GM19193 (cell line): ENCODE measurements at regions not wholly inside any gene's neighbourhood (a gene's known extent, or its start where the extent isn't known, plus 50 kb on each side); places are given as distances from the start of the nearest gene placed in this dataset.

Experiments used
- POLR2A ChIP-seq: IDR thresholded peaks from 4 replicates; pipeline ENCODE4 v1.6.1; 2011; ENCODE audit not compliant: insufficient read depth, insufficient read length; ENCODE audit errors: extremely low read depth

- TF ChIP-seq POLR2A, result no peak
Observed at GRCh38 chr10:107417446-107417845, 252.9 kb upstream of the SORCS1 start.

DNA sequence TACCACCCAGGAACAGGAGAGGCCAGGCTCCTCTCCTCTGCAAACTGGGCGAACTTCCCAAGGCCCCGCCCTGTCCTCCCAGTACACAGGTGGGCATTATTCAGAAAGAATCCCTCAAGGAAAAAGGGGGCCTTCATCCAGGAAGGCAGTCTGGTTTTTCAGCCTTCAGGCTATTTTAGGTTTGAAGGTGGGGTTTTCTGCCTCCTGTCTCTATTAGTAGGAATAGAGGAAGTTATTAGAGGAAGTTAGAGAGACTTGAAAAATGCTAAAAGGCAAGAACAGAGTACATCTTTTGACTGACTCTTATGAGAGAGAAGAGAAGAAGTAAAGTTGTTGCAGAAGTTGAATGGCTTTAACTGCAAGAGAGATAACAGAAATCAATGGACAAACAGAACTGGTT lies 250.9 kb upstream of the SORCS1 start:
- no peak for TF ChIP-seq POLR2A

GRCh38 chr10:107413971-107414370 lies 249.5 kb upstream of the SORCS1 start:
- TF ChIP-seq POLR2A, result no peak

GRCh38 chr10:107409522-107409921 lies 245.0 kb upstream of the SORCS1 start:
- no peak for TF ChIP-seq POLR2A

- TF ChIP-seq POLR2A, result no peak
Observed at GRCh38 chr10:107398115-107398514, 233.6 kb upstream of the SORCS1 start.

- no peak for TF ChIP-seq POLR2A
Observed at GRCh38 chr10:107391901-107392300, 227.4 kb upstream of the SORCS1 start.

- no peak for TF ChIP-seq POLR2A
Observed at GRCh38 chr10:107390563-107390962, 226.1 kb upstream of the SORCS1 start.

DNA sequence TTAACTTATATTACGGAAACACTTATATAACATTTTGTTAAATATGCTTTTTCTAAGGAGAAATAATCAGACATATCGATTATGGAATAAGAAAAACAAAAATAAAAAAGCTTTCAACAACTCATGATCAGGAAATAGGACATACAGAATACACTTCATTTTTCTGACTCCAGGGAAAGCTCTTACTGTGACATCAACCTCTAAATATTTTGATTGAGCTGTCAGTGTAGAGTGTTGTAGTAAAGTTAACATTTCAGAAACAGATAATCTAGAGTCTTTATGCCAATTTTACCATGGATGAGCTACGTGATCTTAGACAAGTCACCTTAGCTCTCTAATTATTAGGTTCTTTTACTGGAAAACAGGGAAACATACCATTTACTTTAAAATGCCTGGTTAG lies 218.9 kb upstream of the SORCS1 start:
- TF ChIP-seq POLR2A, result no peak

DNA sequence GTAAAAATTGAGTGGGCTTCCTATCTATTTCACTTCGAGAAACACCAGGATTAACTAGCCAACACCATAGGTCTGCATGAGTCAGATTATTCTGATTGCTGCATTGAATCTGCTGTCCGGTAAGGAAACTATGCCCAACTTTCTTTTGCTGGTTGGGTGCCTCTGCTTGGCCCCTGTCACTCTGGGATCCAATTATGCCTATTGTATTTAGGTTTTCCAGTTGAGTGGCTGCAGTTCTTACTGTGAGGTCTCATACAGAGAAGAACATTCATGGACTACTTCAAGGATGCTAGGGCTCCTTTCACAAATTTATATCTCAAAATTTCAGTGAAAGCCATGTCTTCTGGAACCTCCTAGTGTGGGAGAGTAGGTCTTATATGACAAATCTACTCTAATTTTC lies 215.1 kb upstream of the SORCS1 start:
- TF ChIP-seq POLR2A, result no peak

GRCh38 chr10:107371801-107372200 lies 207.3 kb upstream of the SORCS1 start:
- TF ChIP-seq POLR2A, result no peak

GRCh38 chr10:107364872-107365271 lies 200.4 kb upstream of the SORCS1 start:
- TF ChIP-seq POLR2A, result no peak

DNA sequence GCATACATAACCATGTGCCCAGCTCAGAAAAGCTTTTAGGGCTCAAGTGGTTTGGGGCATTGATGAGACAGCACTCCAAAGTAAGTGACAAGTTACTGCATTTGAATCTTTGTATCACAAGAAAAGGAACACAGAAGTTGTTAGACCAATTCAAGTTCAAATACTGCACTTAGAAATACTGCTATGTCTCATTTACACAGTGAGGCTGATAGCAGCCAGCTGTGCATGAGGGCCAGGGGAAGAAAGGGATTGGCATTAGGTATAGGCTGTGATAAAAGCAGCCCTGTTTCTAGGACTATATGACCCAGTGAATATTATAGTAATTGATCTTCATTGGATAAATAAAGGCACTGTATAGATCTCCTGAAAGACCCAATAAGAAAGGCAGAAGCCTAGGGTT lies 197.8 kb upstream of the SORCS1 start:
- no peak for TF ChIP-seq POLR2A

GRCh38 chr10:107357033-107357432 lies 192.5 kb upstream of the SORCS1 start:
- TF ChIP-seq POLR2A, result no peak

DNA sequence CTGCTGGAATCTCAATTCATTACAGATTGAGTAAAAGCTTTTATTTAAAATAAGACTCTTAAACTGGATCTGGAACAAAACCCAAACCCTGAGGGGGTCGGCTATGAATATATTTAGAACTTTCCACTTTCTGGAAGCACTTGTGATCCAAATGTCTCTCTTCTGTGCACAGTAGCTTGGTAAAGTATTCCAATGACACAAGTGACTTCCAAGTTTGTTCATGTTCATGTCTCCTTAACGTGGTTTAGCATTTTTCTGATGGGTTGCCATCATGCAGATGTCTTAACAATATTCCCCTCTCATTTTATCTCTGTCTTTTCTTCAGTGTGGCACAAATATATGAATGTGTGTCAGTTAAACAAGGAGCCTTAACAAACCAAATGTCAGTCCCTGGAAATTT lies 191.9 kb upstream of the SORCS1 start:
- TF ChIP-seq POLR2A, result no peak

GRCh38 chr10:107342711-107343110 lies 178.2 kb upstream of the SORCS1 start:
- TF ChIP-seq POLR2A, result no peak

- no peak for TF ChIP-seq POLR2A
Observed at GRCh38 chr10:107341281-107341680, 176.8 kb upstream of the SORCS1 start.

- no peak for TF ChIP-seq POLR2A
Observed at GRCh38 chr10:107340326-107340725, 175.8 kb upstream of the SORCS1 start.
